ENCODE measurements at regions not wholly inside any gene's neighbourhood (a gene's known extent, or its start where the extent isn't known, plus 50 kb on each side); places are given as distances from the start of the nearest gene placed in this dataset.

- intact Hi-C loops (cut with DNase I), result no loop called here
- no peaks in the 10 kb centered on the region for H3K4me1 ChIP-seq
- TF ChIP-seq, protein P1, sequence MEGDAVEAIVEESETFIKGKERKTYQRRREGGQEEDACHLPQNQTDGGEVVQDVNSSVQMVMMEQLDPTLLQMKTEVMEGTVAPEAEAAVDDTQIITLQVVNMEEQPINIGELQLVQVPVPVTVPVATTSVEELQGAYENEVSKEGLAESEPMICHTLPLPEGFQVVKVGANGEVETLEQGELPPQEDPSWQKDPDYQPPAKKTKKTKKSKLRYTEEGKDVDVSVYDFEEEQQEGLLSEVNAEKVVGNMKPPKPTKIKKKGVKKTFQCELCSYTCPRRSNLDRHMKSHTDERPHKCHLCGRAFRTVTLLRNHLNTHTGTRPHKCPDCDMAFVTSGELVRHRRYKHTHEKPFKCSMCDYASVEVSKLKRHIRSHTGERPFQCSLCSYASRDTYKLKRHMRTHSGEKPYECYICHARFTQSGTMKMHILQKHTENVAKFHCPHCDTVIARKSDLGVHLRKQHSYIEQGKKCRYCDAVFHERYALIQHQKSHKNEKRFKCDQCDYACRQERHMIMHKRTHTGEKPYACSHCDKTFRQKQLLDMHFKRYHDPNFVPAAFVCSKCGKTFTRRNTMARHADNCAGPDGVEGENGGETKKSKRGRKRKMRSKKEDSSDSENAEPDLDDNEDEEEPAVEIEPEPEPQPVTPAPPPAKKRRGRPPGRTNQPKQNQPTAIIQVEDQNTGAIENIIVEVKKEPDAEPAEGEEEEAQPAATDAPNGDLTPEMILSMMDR (IDR thresholded peaks at IDR 0.05), result no peak
- H3K27me3 ChIP-seq (ENCODE audit: low read depth), result no peaks in the 10 kb centered on the region
- H3K4me3 ChIP-seq, result no peak overlapping the region
- no peak overlapping the region for H3K27ac ChIP-seq
- H3K9me3 ChIP-seq, result no peaks in the 10 kb centered on the region
- ATAC-seq (no peak), DNase-seq (no peak)
- no peaks in the 10 kb centered on the region for H3K36me3 ChIP-seq
Observed at GRCh38 chr1:242586360-242586680, 61.8 kb upstream of the PLD5 start.

DNA sequence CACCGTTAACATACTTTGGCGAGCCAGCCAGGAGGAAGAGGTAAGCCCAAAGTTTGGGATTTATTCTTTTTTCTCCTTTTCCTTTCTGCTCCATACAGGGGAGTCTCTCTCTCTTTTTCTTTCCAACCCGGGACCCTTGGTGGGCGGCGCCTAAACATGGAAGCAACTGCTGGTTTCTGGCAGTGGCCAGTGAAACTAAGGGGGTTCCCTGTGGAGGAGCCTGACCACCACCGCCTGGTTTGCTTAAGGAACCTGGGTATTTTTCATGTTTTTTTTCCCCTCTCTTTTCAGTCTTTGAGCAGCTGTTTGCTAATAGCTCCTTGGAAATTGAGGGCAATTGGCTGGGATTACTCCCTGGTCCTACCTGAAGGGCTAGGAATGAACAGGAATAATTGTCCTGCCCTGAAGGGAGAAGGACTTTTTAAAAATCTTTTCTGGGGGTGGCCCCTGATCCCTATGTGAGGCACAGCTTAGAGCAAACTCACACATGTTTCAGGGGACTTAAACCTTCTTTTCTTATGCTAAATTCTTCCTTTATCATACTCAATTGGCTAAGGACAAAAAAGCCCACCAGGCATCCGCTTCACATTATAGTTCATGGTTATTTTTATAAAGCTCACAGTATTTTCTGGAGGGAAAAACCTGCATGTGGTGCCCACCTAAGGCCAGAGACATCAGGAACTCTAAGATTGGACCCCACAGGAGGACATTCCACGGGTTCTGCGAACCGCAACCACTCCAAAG is 61.3 kb upstream of the PLD5 start:
- no peak for ATAC-seq
- intact Hi-C loops (cut with DNase I), result no loop called here
- H3K4me1 ChIP-seq, result no peaks in the 10 kb centered on the region
- TF ChIP-seq, protein P1 (IDR thresholded peaks at IDR 0.05), result no peak
- no peaks in the 10 kb centered on the region for H3K9me3 ChIP-seq
- DNase-seq, result no peak
- H3K36me3 ChIP-seq, result no peaks in the 10 kb centered on the region
- no peaks in the 10 kb centered on the region for H3K27me3 ChIP-seq (ENCODE audit: low read depth)
- no peak overlapping the region for H3K27ac ChIP-seq
- H3K4me3 ChIP-seq, result no peak overlapping the region

GRCh38 chr1:242582669-242583068 is 58.2 kb upstream of the PLD5 start:
- Histone ChIP-seq H3K4me1 (no peaks in the 10 kb centered on the region), H3K36me3 (no peaks in the 10 kb centered on the region), H3K9me3 (no peaks in the 10 kb centered on the region), H3K27ac (no peak overlapping the region), H3K4me3 (no peak overlapping the region), H3K27me3 (ENCODE audit: low read depth) (no peaks in the 10 kb centered on the region)
- TF ChIP-seq, protein P1 (IDR thresholded peaks at IDR 0.05), result no peak
- DNase-seq (no peak), ATAC-seq (no peak)
- intact Hi-C loops (cut with DNase I), result no loop called here

- Histone ChIP-seq H3K4me3 (no peak overlapping the region), H3K9me3 (no peaks in the 10 kb centered on the region), H3K36me3 (no peaks in the 10 kb centered on the region), H3K4me1 (no peaks in the 10 kb centered on the region), H3K27ac (no peak overlapping the region), H3K27me3 (ENCODE audit: low read depth) (no peaks in the 10 kb centered on the region)
- TF ChIP-seq, protein P1 (IDR thresholded peaks at IDR 0.05), result no peak
- DNase-seq, result no peak
- ATAC-seq, result peak; percentile 70 to 85
- intact Hi-C loops (cut with DNase I), result no loop called here
Observed at GRCh38 chr1:242579528-242580235, 55.2 kb upstream of the PLD5 start.

All from lower lobe of right lung (tissue), 2 donors.